ENCODE measurements at regions not wholly inside any gene's neighbourhood (a gene's known extent, or its start where the extent isn't known, plus 50 kb on each side); places are given as distances from the start of the nearest gene placed in this dataset.

- FAIRE-seq, result no peak
Observed at GRCh38 chr6:40268614-40269013, 318.6 kb downstream of the LRFN2 start.

DNA sequence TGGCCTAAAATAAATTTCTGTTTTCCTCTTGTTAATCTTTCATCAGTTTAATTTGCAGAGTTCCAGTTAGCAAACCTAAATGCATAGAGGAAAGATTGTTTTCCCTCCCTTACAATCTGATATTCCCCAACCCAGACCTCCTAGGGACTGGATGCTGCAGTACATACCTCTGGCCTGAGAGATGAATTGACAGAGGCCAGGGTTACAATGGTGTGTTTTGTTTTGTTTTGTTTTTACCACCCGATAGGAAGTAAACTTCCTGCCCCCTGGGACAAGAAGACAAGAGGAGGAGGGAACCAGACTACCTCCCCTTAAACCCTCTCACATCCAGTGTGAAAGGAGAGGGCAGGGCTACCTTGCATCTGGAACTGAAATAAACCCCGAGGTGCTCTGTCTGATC lies 319.0 kb downstream of the LRFN2 start:
- DNase-seq (ENCODE audit: low spot score), result no peak
- FAIRE-seq, result no peak

More at GRCh38 chr6:40268614-40269013, 318.6 kb downstream of the LRFN2 start:
- DNase-seq (ENCODE audit: low spot score), result no peak

- FAIRE-seq, result no peak
- DNase-seq (ENCODE audit: low spot score), result no peak
Observed at GRCh38 chr6:40265615-40266014, 321.5 kb downstream of the LRFN2 start.

- FAIRE-seq (no peak), DNase-seq (ENCODE audit: low spot score) (no peak)
Observed at GRCh38 chr6:40263970-40264369, 323.2 kb downstream of the LRFN2 start.

DNA sequence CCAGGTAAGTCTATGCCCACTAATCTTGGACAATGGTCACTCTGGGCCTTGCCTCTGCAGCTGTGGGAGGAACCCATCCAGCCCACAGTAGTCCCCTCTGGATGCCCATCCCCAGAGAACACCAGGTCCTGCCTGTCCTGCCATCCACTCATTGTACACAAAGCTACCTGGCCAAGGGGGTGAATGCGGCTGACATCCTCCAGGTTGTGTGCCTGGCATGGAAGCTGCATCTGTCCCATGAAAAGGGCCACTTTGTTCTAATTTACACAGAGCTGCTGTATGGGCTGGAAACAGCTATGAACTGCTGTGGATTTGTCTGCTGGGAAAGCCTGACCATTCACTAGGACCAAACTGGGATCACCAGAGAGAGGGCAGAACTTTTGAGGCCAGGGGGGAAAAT lies 324.8 kb downstream of the LRFN2 start:
- DNase-seq (ENCODE audit: low spot score), result no peak
- no peak for FAIRE-seq

GRCh38 chr6:40258531-40258930 lies 324.3 kb upstream of the MOCS1 start:
- no peak for DNase-seq (ENCODE audit: low spot score)

GRCh38 chr6:40256831-40257230 lies 322.6 kb upstream of the MOCS1 start:
- no peak for DNase-seq (ENCODE audit: low spot score)
- no peak for FAIRE-seq

More at GRCh38 chr6:40258531-40258930, 324.3 kb upstream of the MOCS1 start:
- no peak for FAIRE-seq

GRCh38 chr6:40256224-40256623 lies 322.0 kb upstream of the MOCS1 start:
- FAIRE-seq (no peak), DNase-seq (ENCODE audit: low spot score) (no peak)

DNA sequence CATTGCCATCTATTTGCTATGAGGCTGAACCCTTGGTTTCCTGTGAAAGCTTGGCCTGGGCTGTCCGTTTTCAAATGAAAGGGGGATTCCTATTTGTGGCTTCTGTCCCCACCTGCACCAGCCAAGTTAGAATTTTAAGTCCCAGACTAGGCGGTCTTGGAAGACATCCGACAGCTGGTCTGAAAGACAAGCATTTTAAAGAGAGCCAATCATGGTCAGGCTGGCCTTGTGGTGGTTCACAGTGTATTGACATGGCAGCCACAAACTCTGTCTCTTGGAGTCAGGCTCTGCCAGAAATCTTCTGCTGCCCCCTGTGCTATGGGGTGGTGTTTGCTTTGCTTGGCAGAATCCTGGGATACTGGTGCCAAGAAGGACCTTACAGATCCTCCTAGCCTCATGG lies 319.2 kb upstream of the MOCS1 start:
- DNase-seq (ENCODE audit: low spot score) (no peak), FAIRE-seq (no peak)

- no peak for FAIRE-seq
- DNase-seq (ENCODE audit: low spot score), result no peak
Observed at GRCh38 chr6:40252531-40253258, 318.4 kb upstream of the MOCS1 start.

DNA sequence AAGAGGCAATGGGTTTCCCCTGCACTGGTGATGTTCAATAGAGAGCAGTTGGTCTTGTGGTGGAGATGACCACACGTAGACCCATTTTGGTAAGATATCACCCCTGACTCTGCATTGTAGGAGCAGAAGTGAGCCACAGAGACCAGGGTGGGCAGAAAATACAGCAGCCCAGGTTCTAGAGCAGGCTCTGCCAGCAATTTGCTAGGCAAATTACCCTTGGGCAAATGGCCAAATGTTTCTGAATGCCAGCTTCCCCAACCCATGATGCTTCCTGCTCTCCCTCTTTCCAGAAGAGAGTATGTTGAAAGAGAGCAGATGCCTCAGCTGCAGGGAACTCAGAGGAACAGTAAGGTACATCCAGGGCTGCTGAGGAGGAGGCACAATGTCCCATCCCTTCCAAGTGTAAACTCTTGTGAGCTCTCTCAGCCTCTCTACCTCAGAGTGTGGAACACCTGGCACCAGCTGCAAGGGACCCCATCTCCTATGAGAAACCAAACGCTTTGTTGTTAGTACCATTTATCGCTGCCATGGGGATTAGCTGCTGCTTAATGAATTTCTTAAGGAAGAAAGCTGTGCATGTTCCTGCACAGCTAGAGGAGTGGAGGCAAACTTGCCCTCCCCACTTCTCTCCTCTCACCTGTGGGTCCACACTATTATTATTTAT lies 317.5 kb upstream of the MOCS1 start:
- DNase-seq (ENCODE audit: low spot score) (no peak), FAIRE-seq (no peak)

GRCh38 chr6:40249935-40250334 lies 315.7 kb upstream of the MOCS1 start:
- no peak for DNase-seq (ENCODE audit: low spot score)
- FAIRE-seq, result no peak

DNA sequence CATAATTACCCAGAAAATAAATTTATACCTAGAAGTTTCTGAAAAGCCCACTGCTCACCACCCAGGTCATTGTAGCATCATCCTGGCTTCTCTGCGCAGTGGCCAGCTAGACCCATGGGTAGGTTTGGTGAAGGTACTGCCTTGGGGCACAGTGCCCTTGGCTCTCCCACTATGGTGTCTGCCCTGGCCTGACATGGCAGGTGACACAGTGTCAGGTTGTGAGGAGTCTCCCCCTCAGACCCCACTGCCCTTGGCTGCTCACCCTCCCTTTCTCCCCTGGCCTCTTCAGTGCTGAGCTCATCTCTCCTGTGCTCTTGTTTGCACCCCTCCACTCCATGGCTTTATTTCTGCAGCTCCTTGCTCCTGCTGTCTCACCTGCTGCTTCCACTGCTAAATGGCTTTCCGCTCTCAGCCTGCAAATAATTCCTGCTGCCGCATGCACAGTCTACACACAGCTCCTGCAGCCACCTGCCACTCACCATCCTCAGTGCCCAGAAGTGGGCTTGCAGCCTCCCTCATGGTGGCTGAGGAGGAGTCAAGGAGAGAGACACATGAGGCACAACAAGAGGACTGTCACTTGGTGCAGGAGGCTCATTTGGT lies 313.4 kb upstream of the MOCS1 start:
- DNase-seq (ENCODE audit: low spot score) (no peak), FAIRE-seq (no peak)

DNA sequence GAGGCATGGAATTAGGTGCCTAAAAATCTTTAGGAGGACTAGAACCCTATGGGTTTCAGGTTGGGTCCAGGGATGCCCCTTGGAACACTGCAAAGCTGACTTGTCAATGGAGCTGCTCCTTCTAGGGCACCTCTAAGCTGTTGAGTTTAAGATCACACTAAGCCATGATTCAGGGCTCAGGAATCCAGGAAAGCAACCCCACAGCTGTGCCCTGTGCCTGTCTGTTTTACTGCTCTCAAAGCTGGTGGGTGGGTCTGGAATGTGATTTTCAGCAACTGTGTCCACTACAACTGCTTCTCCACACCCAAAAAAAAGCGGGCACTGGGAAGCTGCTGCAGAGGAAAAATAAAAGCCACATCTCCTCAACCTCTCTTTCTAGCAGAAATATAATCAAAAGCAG lies 310.4 kb upstream of the MOCS1 start:
- DNase-seq (ENCODE audit: low spot score) (no peak), FAIRE-seq (no peak)

- FAIRE-seq, result no peak
- DNase-seq (ENCODE audit: low spot score), result no peak
Observed at GRCh38 chr6:40232698-40233097, 298.4 kb upstream of the MOCS1 start.

DNA sequence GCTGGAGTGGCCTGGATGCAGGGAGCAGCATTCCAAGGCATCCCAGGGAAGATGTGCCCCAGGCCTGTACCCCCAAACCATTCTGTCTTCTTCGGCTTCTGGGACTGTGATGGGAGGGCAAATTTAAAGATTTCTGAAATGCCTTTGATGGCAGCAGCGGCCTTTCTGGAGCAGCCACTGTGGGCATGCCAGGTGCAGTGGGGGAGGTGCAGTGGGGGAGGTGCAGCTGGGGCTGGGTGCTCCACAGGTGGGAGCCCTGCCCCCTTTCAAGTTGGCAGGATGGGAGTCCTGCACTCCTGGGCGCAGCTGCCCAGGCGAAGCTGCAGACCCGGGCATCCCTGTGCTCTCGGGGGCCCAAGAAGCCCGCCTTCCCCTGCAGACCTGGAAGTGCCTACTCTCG lies 293.5 kb upstream of the MOCS1 start:
- FAIRE-seq, result no peak
- no peak for DNase-seq (ENCODE audit: low spot score)

DNA sequence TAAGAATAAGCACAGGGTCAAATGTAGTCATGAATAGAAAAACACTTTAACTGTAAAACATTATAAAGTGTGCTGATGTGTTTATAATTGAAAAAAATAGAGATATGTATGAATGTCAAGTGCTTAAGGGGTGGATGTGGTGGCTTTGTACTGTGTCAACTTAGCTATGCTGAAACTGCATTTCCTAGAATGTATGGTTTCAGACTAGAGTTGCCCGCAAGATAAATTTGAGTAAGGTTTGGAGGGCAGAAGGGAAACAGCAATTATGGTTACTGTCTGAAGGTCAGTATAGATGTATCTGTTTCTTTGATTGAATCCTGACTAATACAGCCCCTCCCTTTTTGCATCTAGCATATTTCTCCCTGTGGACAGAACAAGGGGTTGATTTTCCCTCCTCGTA lies 288.1 kb upstream of the MOCS1 start:
- FAIRE-seq (no peak), DNase-seq (ENCODE audit: low spot score) (no peak)

DNA sequence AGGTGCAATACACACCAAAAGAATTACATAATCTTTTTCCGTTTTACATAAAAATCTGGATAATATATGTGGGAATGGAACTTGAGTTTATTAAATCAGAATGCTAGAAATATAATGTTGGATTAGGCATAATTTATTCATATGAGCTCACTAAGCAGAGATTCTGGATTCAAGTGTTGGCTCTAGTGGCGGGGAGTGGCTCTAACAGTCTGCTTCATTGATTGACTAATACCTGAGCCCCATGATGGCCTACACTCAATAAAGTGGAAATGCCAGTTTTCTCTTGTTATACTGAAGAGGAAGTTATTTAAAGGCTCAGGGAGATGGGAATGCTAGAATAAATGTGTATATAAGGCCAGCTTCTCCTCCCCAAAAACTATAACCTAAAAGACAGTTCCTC lies 285.5 kb upstream of the MOCS1 start:
- DNase-seq (ENCODE audit: low spot score), result no peak
- FAIRE-seq, result no peak

GRCh38 chr6:40210628-40211056 lies 276.4 kb upstream of the MOCS1 start:
- FAIRE-seq (no peak), DNase-seq (ENCODE audit: low spot score) (no peak)

- DNase-seq (ENCODE audit: low spot score), result no peak
- no peak for FAIRE-seq
Observed at GRCh38 chr6:40205801-40206200, 271.5 kb upstream of the MOCS1 start.

- no peak for FAIRE-seq
- DNase-seq (ENCODE audit: low spot score), result no peak
Observed at GRCh38 chr6:40205004-40205403, 270.7 kb upstream of the MOCS1 start.

DNA sequence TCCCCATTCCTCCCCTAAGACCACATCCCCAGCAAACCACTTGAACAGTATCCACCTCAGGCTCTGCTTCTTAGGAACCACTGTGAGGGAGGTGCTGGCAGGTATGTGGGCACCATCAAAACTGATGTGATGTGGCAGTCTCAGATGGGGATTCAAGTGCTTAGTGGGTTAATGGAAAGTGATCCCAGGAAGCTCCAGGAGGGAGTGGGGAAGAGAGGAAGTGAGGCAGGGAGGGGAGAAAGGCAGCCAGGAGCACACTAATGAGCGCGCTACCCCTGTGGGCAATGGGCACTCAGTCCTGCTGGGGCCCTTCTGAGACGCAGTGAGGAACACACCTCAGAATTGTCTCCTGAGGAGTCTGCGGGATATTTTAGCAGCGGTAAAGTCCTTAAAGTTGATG lies 263.1 kb upstream of the MOCS1 start:
- DNase-seq (ENCODE audit: low spot score), result no peak
- no peak for FAIRE-seq

DNA sequence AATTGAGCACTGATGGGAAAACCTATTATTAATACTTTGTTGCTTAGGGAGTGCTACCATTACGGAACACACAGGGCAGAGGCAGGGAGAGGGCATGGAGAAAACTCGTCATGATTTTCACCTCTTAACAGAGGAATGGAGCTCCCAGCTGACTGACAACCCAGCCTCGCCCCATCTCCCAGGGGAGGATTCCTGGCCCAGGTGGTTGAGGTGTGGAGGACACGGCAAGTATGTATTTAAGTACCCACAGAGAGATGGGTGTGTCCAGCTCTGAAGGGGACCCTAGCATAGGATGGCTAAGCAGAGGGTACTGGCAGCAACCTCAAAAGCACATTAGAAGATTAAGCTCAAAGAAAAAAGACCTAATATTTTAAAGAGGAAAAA lies 261.9 kb upstream of the MOCS1 start:
- DNase-seq (ENCODE audit: low spot score), result no peak
- FAIRE-seq, result no peak
